ENCODE measurements at regions not wholly inside any gene's neighbourhood (a gene's known extent, or its start where the extent isn't known, plus 50 kb on each side); places are given as distances from the start of the nearest gene placed in this dataset.
A peak's percentile ranks its signal among the peaks of the same experiment; 100 is the strongest.

GRCh38 chr6:114714836-114715507 lies 372.1 kb upstream of the HS3ST5 start:
- peak overlapping the region; percentile 71 for H3K4me3 ChIP-seq (ENCODE audit: low read length)

DNA sequence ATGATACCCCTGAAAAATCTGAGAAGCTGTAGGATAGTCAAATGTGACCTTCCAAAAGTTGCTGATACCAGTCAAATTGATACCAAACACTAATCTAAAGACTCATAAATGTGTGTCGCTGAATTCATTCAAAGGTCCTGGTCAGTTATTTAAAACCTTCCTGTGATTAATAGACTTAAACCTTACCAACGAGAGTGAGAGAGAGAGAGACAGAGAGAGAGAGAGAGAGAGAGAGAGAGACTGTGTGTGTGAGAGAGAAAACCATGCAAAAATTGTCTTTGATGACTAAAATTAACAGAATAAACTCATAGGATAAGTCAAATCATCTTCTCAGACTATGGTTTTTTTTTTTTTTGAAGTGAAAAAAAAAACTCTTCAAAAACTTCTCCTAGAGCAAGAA lies 370.9 kb upstream of the HS3ST5 start:
- H3K9me2 ChIP-seq (replicated peaks; ENCODE audit: control insufficient read depth, low read length) = no peaks in the 10 kb centered on the region

More at GRCh38 chr6:114714836-114715507, 372.1 kb upstream of the HS3ST5 start:
- no peaks in the 10 kb centered on the region for H3K9me2 ChIP-seq (replicated peaks; ENCODE audit: control insufficient read depth, low read length)
- H3K4me1 ChIP-seq (ENCODE audit: control insufficient read depth, low read length) = peaks cover 55% of the 10 kb centered on the region
- H3K4me2 ChIP-seq (ENCODE audit: low read length) = peak overlapping the region; percentile 62
- no peaks in the 10 kb centered on the region for H4K20me1 ChIP-seq (ENCODE audit: control insufficient read depth, insufficient read depth, low read depth, low read length)
- 0 out of 2 replicates have a peak, but pooled peaks cover 3% of the 10 kb centered on the region for H3K36me3 ChIP-seq (ENCODE audit: control insufficient read depth, low read length)
- H3F3A ChIP-seq (ENCODE audit: control insufficient read depth, insufficient read depth) = peaks cover 4% of the 10 kb centered on the region; the same call in 1 of the 2 replicates
- peaks cover 56% of the 10 kb centered on the region for H3K79me2 ChIP-seq (ENCODE audit: control insufficient read depth, low read length)
- H3K9me3 ChIP-seq (ENCODE audit: control insufficient read depth, insufficient read depth, low read length) = no peaks in the 10 kb centered on the region
- no peaks in the 10 kb centered on the region for H3K27me3 ChIP-seq (ENCODE audit: control insufficient read depth, low read length)
- peak overlapping the region; percentile 86 for H3K27ac ChIP-seq (ENCODE audit: low read depth, low read length)
- TF ChIP-seq, protein P1, sequence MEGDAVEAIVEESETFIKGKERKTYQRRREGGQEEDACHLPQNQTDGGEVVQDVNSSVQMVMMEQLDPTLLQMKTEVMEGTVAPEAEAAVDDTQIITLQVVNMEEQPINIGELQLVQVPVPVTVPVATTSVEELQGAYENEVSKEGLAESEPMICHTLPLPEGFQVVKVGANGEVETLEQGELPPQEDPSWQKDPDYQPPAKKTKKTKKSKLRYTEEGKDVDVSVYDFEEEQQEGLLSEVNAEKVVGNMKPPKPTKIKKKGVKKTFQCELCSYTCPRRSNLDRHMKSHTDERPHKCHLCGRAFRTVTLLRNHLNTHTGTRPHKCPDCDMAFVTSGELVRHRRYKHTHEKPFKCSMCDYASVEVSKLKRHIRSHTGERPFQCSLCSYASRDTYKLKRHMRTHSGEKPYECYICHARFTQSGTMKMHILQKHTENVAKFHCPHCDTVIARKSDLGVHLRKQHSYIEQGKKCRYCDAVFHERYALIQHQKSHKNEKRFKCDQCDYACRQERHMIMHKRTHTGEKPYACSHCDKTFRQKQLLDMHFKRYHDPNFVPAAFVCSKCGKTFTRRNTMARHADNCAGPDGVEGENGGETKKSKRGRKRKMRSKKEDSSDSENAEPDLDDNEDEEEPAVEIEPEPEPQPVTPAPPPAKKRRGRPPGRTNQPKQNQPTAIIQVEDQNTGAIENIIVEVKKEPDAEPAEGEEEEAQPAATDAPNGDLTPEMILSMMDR (IDR thresholded peaks at IDR 0.05; ENCODE audit: low read depth, low read length, poor library complexity, severe bottlenecking) = no peak
- no peak for TF ChIP-seq EZH2phosphoT487 (IDR thresholded peaks at IDR 0.05; ENCODE audit: borderline replicate concordance, low read length)

DNA sequence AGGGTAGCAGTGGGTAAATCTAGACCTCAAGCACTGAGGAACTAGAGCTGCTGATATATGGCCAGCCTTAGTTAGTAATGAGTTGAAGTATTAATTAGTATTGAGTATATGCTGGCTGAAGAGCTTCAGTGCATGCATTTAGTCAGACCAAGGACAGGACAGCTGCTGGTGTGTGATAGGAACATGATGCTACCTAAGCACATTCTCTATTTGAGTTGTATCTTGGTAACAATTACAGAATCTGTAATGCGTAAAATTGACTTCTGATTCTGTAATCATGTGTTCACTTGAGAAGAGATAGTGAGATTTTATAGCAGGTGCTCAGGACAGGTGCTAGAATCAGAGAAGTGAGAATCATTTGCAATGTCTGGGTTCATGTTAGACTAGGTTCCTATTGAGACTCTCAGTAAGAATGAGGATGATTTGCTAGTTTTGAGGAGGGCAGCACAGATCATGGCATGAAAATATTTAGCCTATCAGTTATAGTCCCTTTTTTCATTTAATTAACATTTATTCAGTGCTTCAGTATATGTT lies 369.4 kb upstream of the HS3ST5 start:
- peaks cover 38% of the 10 kb centered on the region for H3K4me1 ChIP-seq (ENCODE audit: control insufficient read depth, low read length)
- no peaks in the 10 kb centered on the region for H3K9me3 ChIP-seq (ENCODE audit: control insufficient read depth, insufficient read depth, low read length)
- no peaks in the 10 kb centered on the region for H3K9me2 ChIP-seq (replicated peaks; ENCODE audit: control insufficient read depth, low read length)
- no peaks in the 10 kb centered on the region for H3K36me3 ChIP-seq (ENCODE audit: control insufficient read depth, low read length)
- TF ChIP-seq EZH2phosphoT487 (IDR thresholded peaks at IDR 0.05; ENCODE audit: borderline replicate concordance, low read length) = no peak
- TF ChIP-seq, protein P1 (IDR thresholded peaks at IDR 0.05; ENCODE audit: low read depth, low read length, poor library complexity, severe bottlenecking) = no peak
- H3K27me3 ChIP-seq (ENCODE audit: control insufficient read depth, low read length) = no peaks in the 10 kb centered on the region
- peak overlapping the region; percentile 62 for H3K4me2 ChIP-seq (ENCODE audit: low read length)
- peak overlapping the region; percentile 86 for H3K27ac ChIP-seq (ENCODE audit: low read depth, low read length)
- H3F3A ChIP-seq (ENCODE audit: control insufficient read depth, insufficient read depth) = peaks cover 4% of the 10 kb centered on the region; the same call in 1 of the 2 replicates
- no peaks in the 10 kb centered on the region for H4K20me1 ChIP-seq (ENCODE audit: control insufficient read depth, insufficient read depth, low read depth, low read length)
- peak overlapping the region; percentile 7; the same call in 1 of the 2 replicates for H3K4me3 ChIP-seq (ENCODE audit: low read length)
- peaks cover 29% of the 10 kb centered on the region for H3K79me2 ChIP-seq (ENCODE audit: control insufficient read depth, low read length)

More for the DNA sequence above, 370.9 kb upstream of the HS3ST5 start:
- no peaks in the 10 kb centered on the region for H3K27me3 ChIP-seq (ENCODE audit: control insufficient read depth, low read length)
- no peaks in the 10 kb centered on the region for H3K36me3 ChIP-seq (ENCODE audit: control insufficient read depth, low read length)
- peak overlapping the region; percentile 71 for H3K4me3 ChIP-seq (ENCODE audit: low read length)
- H3F3A ChIP-seq (ENCODE audit: control insufficient read depth, insufficient read depth) = peaks cover 4% of the 10 kb centered on the region; the same call in 1 of the 2 replicates
- TF ChIP-seq, protein P1 (IDR thresholded peaks at IDR 0.05; ENCODE audit: low read depth, low read length, poor library complexity, severe bottlenecking) = no peak
- TF ChIP-seq EZH2phosphoT487 (IDR thresholded peaks at IDR 0.05; ENCODE audit: borderline replicate concordance, low read length) = no peak
- peaks cover 44% of the 10 kb centered on the region for H3K79me2 ChIP-seq (ENCODE audit: control insufficient read depth, low read length)
- no peaks in the 10 kb centered on the region for H4K20me1 ChIP-seq (ENCODE audit: control insufficient read depth, insufficient read depth, low read depth, low read length)
- H3K4me2 ChIP-seq (ENCODE audit: low read length) = peak overlapping the region; percentile 62
- peak overlapping the region; percentile 86 for H3K27ac ChIP-seq (ENCODE audit: low read depth, low read length)
- H3K4me1 ChIP-seq (ENCODE audit: control insufficient read depth, low read length) = peaks cover 52% of the 10 kb centered on the region
- no peaks in the 10 kb centered on the region for H3K9me3 ChIP-seq (ENCODE audit: control insufficient read depth, insufficient read depth, low read length)
